DMS153 treated with DMSO at 0.1 percent for 48 hours (cell line): ENCODE measurements at regions not wholly inside any gene's neighbourhood (a gene's known extent, or its start where the extent isn't known, plus 50 kb on each side); places are given as distances from the start of the nearest gene placed in this dataset.

Experiments used
- DNase-seq: peaks from one replicate; lab custom pipeline; 2025; ENCODE audit not compliant: unreplicated experiment; lab: John Stamatoyannopoulos, UW

- DNase-seq = no peak
Measured at GRCh38 chr6:82735790-82736189, 329.9 kb downstream of the UBE3D start.

DNA sequence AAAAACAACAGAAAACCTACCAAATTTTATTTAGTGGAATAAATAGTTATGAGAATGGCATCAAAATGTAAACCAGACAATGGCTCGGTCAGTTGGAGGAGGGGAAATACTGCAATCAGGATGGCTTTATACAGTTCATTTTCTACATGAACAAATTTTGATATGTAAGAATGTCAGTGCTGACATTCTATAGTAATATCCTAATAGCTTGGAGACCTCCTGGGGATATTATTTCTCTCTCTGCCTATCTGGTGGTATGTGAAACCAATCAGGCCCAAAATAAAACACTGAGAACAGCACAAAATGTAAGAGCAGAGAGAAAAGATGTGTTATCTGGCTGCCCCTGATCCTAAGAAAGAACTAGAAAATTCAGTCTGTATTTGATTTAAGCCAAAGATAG, 327.7 kb downstream of the UBE3D start:
- no peak for DNase-seq

DNA sequence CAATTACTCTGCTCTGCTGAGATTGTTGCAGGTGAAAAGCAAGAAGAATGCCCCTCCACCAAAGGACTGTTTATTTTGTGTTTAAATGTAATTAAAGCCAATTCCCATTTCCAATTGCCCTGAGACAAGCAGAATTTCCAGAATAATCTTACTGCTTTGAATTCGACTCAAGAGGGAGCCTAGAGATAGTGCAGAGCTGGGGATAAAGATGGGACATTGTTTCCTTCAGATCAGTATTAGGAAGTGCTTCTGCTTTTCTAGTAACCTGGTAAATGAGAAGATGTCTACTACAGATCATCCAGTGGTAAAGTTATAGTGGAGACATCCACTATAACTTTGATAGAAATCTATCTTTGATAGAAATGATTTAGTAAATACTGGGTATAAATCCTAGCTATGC, 326.9 kb downstream of the UBE3D start:
- no peak for DNase-seq

DNA sequence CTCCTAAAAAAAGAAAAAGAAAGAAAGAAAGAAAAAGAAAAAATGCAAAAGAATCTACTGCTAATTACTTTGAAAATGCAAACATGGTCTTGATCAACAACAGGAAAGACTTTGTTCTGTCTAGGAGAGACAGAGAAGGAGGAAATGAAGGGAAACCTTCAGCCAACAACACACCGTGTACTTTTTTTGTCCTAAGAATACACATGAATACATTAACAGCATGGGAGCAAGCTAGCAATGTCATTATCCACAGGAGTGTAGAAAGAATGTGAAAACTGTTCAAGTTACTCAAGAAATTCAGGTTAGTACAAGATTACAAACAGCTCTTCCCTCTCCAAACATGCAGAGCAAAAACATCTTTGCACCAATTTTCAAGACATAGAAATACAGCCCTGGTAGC, 326.3 kb downstream of the UBE3D start:
- DNase-seq = no peak

DNA sequence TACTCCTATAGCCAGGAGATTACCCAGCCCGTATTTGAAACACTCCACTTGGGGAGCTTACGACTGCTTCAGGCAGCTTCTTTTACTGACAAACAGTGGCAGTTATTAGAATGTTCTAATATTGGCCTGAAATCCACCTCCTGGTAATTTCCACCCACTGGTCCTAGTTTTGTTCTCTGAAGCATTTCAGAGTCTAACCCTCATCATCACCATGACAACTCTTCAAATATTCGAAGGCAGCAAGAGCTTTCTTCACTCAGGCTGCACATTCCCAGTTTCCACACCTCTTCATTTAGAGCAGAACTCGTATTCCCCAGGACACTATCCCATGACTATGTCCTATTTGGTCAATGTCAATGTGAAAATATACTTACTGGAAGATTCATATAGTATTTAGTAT, 325.6 kb downstream of the UBE3D start:
- no peak for DNase-seq

- DNase-seq = no peak
Measured at GRCh38 chr6:82741325-82741995, 324.2 kb downstream of the UBE3D start.

GRCh38 chr6:82741996-82742385, 323.6 kb downstream of the UBE3D start:
- DNase-seq = no peak

- DNase-seq = no peak
Measured at GRCh38 chr6:82744286-82745015, 321.2 kb downstream of the UBE3D start.

DNA sequence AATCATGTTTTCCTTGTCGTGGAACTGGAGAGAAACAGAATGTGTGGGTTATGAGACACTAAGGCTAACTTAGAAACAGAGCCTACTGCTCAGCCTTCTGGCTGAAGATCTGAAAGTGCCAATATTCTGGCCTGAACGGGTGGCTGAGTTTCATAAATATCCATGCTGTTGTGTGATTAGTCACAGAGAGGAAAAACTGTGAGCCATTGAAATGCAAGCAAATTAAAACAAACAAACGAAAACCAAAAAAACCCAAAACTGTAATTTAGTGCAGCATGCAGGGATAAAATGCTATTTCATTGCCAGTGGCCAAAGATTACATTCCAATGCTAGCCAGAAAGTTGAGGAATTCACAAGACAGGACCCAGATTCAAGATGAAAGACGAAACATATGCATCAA, 315.1 kb downstream of the UBE3D start:
- DNase-seq = no peak

- no peak for DNase-seq
Measured at GRCh38 chr6:82751718-82752117, 313.9 kb downstream of the UBE3D start.

GRCh38 chr6:82761674-82762345, 303.8 kb downstream of the UBE3D start:
- DNase-seq = no peak

- no peak for DNase-seq
Measured at GRCh38 chr6:82766476-82766875, 299.2 kb downstream of the UBE3D start.

GRCh38 chr6:82767037-82767436, 298.6 kb downstream of the UBE3D start:
- DNase-seq = no peak

- no peak for DNase-seq
Measured at GRCh38 chr6:82767447-82767846, 298.2 kb downstream of the UBE3D start.

GRCh38 chr6:82772851-82773717, 292.6 kb downstream of the UBE3D start:
- DNase-seq = no peak

- no peak for DNase-seq
Measured at GRCh38 chr6:82775361-82775760, 290.3 kb downstream of the UBE3D start.

DNA sequence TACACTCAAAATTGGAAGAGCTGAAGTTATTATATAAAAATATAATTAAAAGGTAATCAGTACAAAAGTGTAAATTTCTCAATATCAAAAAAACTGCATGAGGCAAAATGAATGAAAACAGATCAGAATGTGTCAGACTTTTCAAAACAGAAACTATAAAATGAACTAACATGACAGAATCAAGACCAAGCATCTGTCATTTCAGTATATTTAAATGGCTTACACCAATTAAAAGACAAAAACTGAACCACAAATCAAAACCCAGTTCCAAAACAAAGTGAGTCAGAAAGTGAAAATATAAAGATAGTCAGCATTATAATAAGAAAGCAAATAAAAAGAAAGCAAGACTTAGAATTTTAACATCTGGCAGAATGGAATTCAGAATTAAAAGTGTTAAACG, 289.7 kb downstream of the UBE3D start:
- DNase-seq = no peak

DNA sequence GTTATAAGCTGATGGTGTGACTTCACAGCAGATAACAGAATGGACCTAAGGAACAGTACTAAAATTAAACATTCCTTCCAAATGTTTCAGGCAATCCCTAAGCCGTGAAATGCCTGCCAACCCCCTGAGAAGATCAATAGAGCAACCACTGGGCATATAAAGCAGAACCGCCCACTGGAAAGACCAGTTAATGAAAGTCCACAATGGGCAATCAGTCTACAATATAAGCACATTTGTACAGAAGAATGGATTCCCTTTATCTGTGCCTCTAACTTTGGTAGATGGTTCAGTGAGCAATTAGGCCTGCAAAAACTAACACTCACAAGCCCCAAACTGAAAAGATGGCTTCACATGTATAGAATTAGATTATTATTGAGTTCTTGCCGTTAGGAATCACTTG, 286.6 kb downstream of the UBE3D start:
- no peak for DNase-seq

- DNase-seq = no peak
Measured at GRCh38 chr6:82780334-82780733, 285.3 kb downstream of the UBE3D start.

DNA sequence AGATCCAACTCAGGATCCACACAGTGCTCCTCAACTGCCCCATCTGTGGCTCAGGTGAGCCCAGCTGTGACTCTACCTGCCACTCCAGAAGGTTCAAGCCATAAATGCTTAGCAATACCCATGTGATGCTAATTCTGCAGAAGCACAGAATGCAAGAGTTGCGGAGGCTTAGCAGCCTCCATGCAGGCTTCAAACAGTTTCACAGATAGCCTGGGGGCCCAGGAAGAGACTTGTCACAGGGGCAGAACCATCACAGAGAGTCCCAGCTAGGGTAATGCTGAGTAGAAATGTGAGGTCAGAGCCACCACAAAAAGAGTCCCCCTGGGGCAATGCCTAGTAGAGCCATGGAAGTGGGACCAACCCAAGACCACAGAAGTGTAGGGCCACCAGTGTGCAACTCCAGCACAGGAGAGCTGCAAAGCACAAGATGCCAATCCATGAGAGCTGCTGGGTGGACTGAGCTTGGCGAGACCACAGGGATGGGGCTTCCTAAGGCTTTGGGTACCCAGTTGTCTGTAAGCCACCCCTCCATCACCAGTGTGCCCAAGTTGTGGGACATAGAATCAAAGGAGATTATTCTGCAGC, 283.9 kb downstream of the UBE3D start:
- DNase-seq = no peak
